HCT116 (cell line): ENCODE measurements at regions not wholly inside any gene's neighbourhood (a gene's known extent, or its start where the extent isn't known, plus 50 kb on each side); places are given as distances from the start of the nearest gene placed in this dataset.
"Not testable (repeated sequence)": the region's sequence is repeated elsewhere in the genome, so short reads cannot be mapped to it uniquely, and the experiment has no call there.

Source experiments
- ATAC-seq: fragments of 200-7000 bp; cut with Tn5 transposase; 2 replicates; pipeline ENCODE4 v1.9.1; 2020; ENCODE audit warnings: mild to moderate bottlenecking, moderate library complexity
- BruUV-seq: library from RNA; stranded (reverse); fragments of 400-500 nt; replicated peaks from 2 replicates; lab custom pipeline; 2021; lab: Mats Ljungman, UMichigan
- CTCF ChIA-PET: fragments of 300-600 bp; sonication (Branson Sonifier 250); formaldehyde crosslinking; loops from one replicate; lab custom pipeline; 2021; ENCODE audit warnings: antibody characterized with exemption; lab: Charles Lee
- POLR2A ChIA-PET: fragments of 300-600, 350-600 bp; sonication (Branson Sonifier 250); formaldehyde crosslinking; loops from one replicate; lab custom pipeline; 2021; ENCODE audit warnings: antibody characterized with exemption; lab: Charles Lee
- RAD21 ChIA-PET, 2 experiments: fragments of 300-600 bp; sonication (Branson Sonifier 250); formaldehyde crosslinking; loops; one replicate each; lab custom pipeline; 2023; ENCODE audit warnings: low total read pairs in 2 of 2; ENCODE audit not compliant: uncharacterized antibody in 2 of 2, unreplicated experiment in 2 of 2, low non-redundant PET in 1 of 2; lab: Charles Lee
- DNase-seq: peaks from one replicate; pipeline ENCODE4 v3.0.0-alpha.2; 2010; ENCODE audit warnings: low read depth, low spot score
- H2AFZ ChIP-seq: fragments of 200-600 bp; shearing (Covaris generic), sonication (generic); 2 replicates; pipeline ENCODE4 v1.6.1; 2017; ENCODE audit warnings: low read depth, mixed run types, mixed read lengths, antibody characterized with exemption, low read length; ENCODE audit not compliant: poor library complexity, severe bottlenecking
- H3K27ac ChIP-seq: 2 replicates; pipeline ENCODE4 v1.5.1; 2012; ENCODE audit warnings: low read depth, low read length
- H3K27me3 ChIP-seq: fragments of 200-600 bp; sonication (generic); 2 replicates; pipeline ENCODE4 v1.6.1; 2016; ENCODE audit warnings: mixed run types, low read length, mixed read lengths; ENCODE audit not compliant: insufficient read depth
- H3K36me3 ChIP-seq, 2 experiments: fragments of 200-500 bp in 1 of 2; fragments of 200-600 bp in 1 of 2; sonication (Bioruptor generic) in 1 of 2; sonication (generic) in 1 of 2; 2 replicates each; pipeline versions ENCODE4 v1.5.1 to v1.6.1; 2014 to 2016; ENCODE audit warnings: low read length in 2 of 2, inconsistent platforms in 1 of 2, mixed read lengths in 1 of 2, mixed run types in 1 of 2; ENCODE audit not compliant: insufficient read depth in 2 of 2, control insufficient read depth in 1 of 2
- H3K4me1 ChIP-seq, 2 experiments: fragments of 200-600 bp in 1 of 2; sonication (generic) in 1 of 2; 2 replicates each; pipeline versions ENCODE4 v1.5.1 to v1.6.1; 2012 to 2017; ENCODE audit warnings: low read length in 2 of 2, inconsistent platforms in 1 of 2, mild to moderate bottlenecking in 1 of 2, mixed read lengths in 1 of 2, mixed run types in 1 of 2, moderate library complexity in 1 of 2; ENCODE audit not compliant: insufficient read depth in 2 of 2, control insufficient read depth in 1 of 2
- H3K4me2 ChIP-seq: fragments of 200-600 bp; sonication (generic); 2 replicates; pipeline ENCODE4 v1.6.1; 2017; ENCODE audit warnings: mixed run types, low read length, mixed read lengths
- H3K4me3 ChIP-seq, 2 experiments: fragments of 200-600 bp in 1 of 2; sonication (generic) in 1 of 2; replicated peaks in 1 of 2; 2 replicates each; pipeline ENCODE4 v1.5.1; 2011 to 2016; ENCODE audit warnings: low read length in 2 of 2, control low read depth in 1 of 2, low read depth in 1 of 2, mild to moderate bottlenecking in 1 of 2, mixed read lengths in 1 of 2, mixed run types in 1 of 2
- H3K79me2 ChIP-seq: fragments of 200-600 bp; sonication (generic); 2 replicates; pipeline ENCODE4 v1.6.1; 2017; ENCODE audit warnings: mild to moderate bottlenecking, mixed run types, low read length, moderate library complexity, mixed read lengths; ENCODE audit not compliant: insufficient read depth
- H3K9ac ChIP-seq: fragments of 200-600 bp; sonication (generic); 2 replicates; pipeline ENCODE4 v1.6.1; 2016; ENCODE audit warnings: low read length, mixed read lengths
- H3K9me2 ChIP-seq: fragments of 200-600 bp; sonication (generic), shearing (Covaris generic); 2 replicates; pipeline ENCODE4 v1.6.1; 2017; ENCODE audit warnings: mixed run types, mild to moderate bottlenecking, moderate library complexity; ENCODE audit not compliant: insufficient read depth
- H3K9me3 ChIP-seq, 2 experiments: fragments of 200-500 bp in 1 of 2; fragments of 200-600 bp in 1 of 2; sonication (Bioruptor generic) in 1 of 2; sonication (generic) in 1 of 2; 2 replicates each; pipeline ENCODE4 v1.6.1; 2014 to 2017; ENCODE audit warnings: low read length in 2 of 2, mixed read lengths in 2 of 2, inconsistent platforms in 1 of 2, low read depth in 1 of 2, mild to moderate bottlenecking in 1 of 2, mixed run types in 1 of 2, moderate library complexity in 1 of 2; ENCODE audit not compliant: control insufficient read depth in 1 of 2, insufficient read depth in 1 of 2
- H4K20me1 ChIP-seq: fragments of 200-600 bp; sonication (generic), shearing (Covaris generic); 2 replicates; pipeline ENCODE4 v1.6.1; 2017; ENCODE audit warnings: mixed run types, mild to moderate bottlenecking, moderate library complexity; ENCODE audit not compliant: insufficient read depth
- REST ChIP-seq: IDR thresholded peaks from 2 replicates; pipeline ENCODE4 v1.6.1; 2012; ENCODE audit warnings: low read depth
- SRF ChIP-seq: IDR thresholded peaks from 2 replicates; pipeline ENCODE4 v1.6.1; 2012; ENCODE audit warnings: low read depth
- TCF7L2 ChIP-seq: IDR thresholded peaks from 2 replicates; pipeline ENCODE4 v1.7.0; 2011; ENCODE audit warnings: borderline replicate concordance, inconsistent platforms; ENCODE audit not compliant: insufficient read depth, insufficient read length; ENCODE audit errors: extremely low read depth
- ZBTB33 ChIP-seq: IDR thresholded peaks from 2 replicates; pipeline ENCODE4 v1.6.1; 2011; ENCODE audit warnings: mild to moderate bottlenecking, low read length, moderate library complexity; ENCODE audit not compliant: insufficient replicate concordance; ENCODE audit errors: extremely low read depth
- intact Hi-C: fragments of 100-400 bp; cut with micrococcal nuclease; formaldehyde crosslinking; loops from 2 replicates; pipeline ENCODE4 v1.10.0; 2022

GRCh38 chr1:192463661-192464060 lies 111.9 kb upstream of the RGS1 start (continued):
- TF ChIP-seq REST (no peak), ZBTB33 (no peak), SRF (no peak), TCF7L2 (no peak)

GRCh38 chr1:192465221-192465620 lies 110.4 kb upstream of the RGS1 start:
- H4K20me1 ChIP-seq, H3K79me2 ChIP-seq, H3K4me3 ChIP-seq, H3K36me3 ChIP-seq, ATAC-seq, H3K27ac ChIP-seq, POLR2A ChIA-PET, intact Hi-C loops, H3K9me3 ChIP-seq, H2AFZ ChIP-seq, BruUV-seq, DNase-seq, H3K9me2 ChIP-seq, H3K4me2 ChIP-seq, H3K9ac ChIP-seq, CTCF ChIA-PET, H3K4me1 ChIP-seq, H3K27me3 ChIP-seq: not testable (repeated sequence)
- RAD21 ChIA-PET, result interaction anchor here in 1 of 2 experiments (0.6 kb wide), 1 partner anchor 146 kb away, joined by 3 read pairs; no protein-coding TSS in a partner anchor
